GM19372 (cell line): ENCODE measurements at regions not wholly inside any gene's neighbourhood (a gene's known extent, or its start where the extent isn't known, plus 50 kb on each side); places are given as distances from the start of the nearest gene placed in this dataset.

Experiments
- ATAC-seq: cut with Tn5 transposase; IDR thresholded peaks from one replicate; pipeline ENCODE4 v1.9.1; 2021; ENCODE audit warnings: mild to moderate bottlenecking, low read depth, moderate library complexity; ENCODE audit not compliant: unreplicated experiment

GRCh38 chr2:12352889-12353288, 363.8 kb upstream of the TRIB2 start:
- ATAC-seq: no peak

GRCh38 chr2:12361506-12361905, 355.2 kb upstream of the TRIB2 start:
- ATAC-seq: no peak

- no peak for ATAC-seq
These were observed 353.6 kb upstream of the TRIB2 start for GRCh38 chr2:12363138-12363537.

- ATAC-seq: no peak
These were observed 353.2 kb upstream of the TRIB2 start for GRCh38 chr2:12363569-12363968.

- ATAC-seq: no peak
These were observed 347.2 kb upstream of the TRIB2 start for GRCh38 chr2:12369566-12369965.

GRCh38 chr2:12376025-12376424, 340.7 kb upstream of the TRIB2 start:
- ATAC-seq: no peak

- no peak for ATAC-seq
These were observed 337.6 kb upstream of the TRIB2 start for GRCh38 chr2:12379143-12379542.

GRCh38 chr2:12381543-12382325, 335.0 kb upstream of the TRIB2 start:
- no peak for ATAC-seq

- no peak for ATAC-seq
These were observed 334.4 kb upstream of the TRIB2 start for GRCh38 chr2:12382366-12382765.

GRCh38 chr2:12389344-12390045, 327.2 kb upstream of the TRIB2 start:
- ATAC-seq: no peak

- no peak for ATAC-seq
These were observed 325.6 kb upstream of the TRIB2 start for GRCh38 chr2:12391116-12391515.

GRCh38 chr2:12396699-12397098, 320.0 kb upstream of the TRIB2 start:
- no peak for ATAC-seq

GRCh38 chr2:12397854-12398253, 318.9 kb upstream of the TRIB2 start:
- no peak for ATAC-seq

GRCh38 chr2:12399240-12399639, 317.5 kb upstream of the TRIB2 start:
- ATAC-seq: no peak

GRCh38 chr2:12400543-12400942, 316.2 kb upstream of the TRIB2 start:
- no peak for ATAC-seq

GRCh38 chr2:12402440-12403139, 314.1 kb upstream of the TRIB2 start:
- no peak for ATAC-seq

- no peak for ATAC-seq
These were observed 312.2 kb upstream of the TRIB2 start for GRCh38 chr2:12404497-12404896.

GRCh38 chr2:12407160-12407559, 309.6 kb upstream of the TRIB2 start:
- ATAC-seq: no peak

GRCh38 chr2:12412898-12413305, 303.8 kb upstream of the TRIB2 start:
- peak; percentile 93 for ATAC-seq

- ATAC-seq: no peak
These were observed 301.2 kb upstream of the TRIB2 start for GRCh38 chr2:12415536-12415935.

GRCh38 chr2:12416600-12416999, 300.1 kb upstream of the TRIB2 start:
- no peak for ATAC-seq
